ENCODE measurements at regions not wholly inside any gene's neighbourhood (a gene's known extent, or its start where the extent isn't known, plus 50 kb on each side); places are given as distances from the start of the nearest gene placed in this dataset.
"Not testable (repeated sequence)": the region's sequence is repeated elsewhere in the genome, so short reads cannot be mapped to it uniquely, and the experiment has no call there.

GRCh38 chr1:157317229-157317628 is 179.0 kb upstream of the ETV3 start:
- DNase-seq: not testable (repeated sequence)

- DNase-seq: no peak
Observed at GRCh38 chr1:157315544-157315943, 177.3 kb upstream of the ETV3 start.

- DNase-seq: no peak
Observed at GRCh38 chr1:157314408-157314807, 176.2 kb upstream of the ETV3 start.

- no peak for DNase-seq
Observed at GRCh38 chr1:157313240-157313807, 175.1 kb upstream of the ETV3 start.

- no peak for DNase-seq
Observed at GRCh38 chr1:157312082-157312812, 174.1 kb upstream of the ETV3 start.

GRCh38 chr1:157311730-157312081 is 173.5 kb upstream of the ETV3 start:
- no peak for DNase-seq

- DNase-seq: not testable (repeated sequence)
Observed at GRCh38 chr1:157310805-157311729, 172.9 kb upstream of the ETV3 start.

GRCh38 chr1:157310401-157310800 is 172.2 kb upstream of the ETV3 start:
- DNase-seq: no peak

- no peak for DNase-seq
Observed at GRCh38 chr1:157307491-157307890, 169.3 kb upstream of the ETV3 start.

- DNase-seq: no peak
Observed at GRCh38 chr1:157306896-157307295, 168.7 kb upstream of the ETV3 start.

GRCh38 chr1:157304271-157304670 is 166.1 kb upstream of the ETV3 start:
- no peak for DNase-seq

GRCh38 chr1:157302724-157303123 is 164.5 kb upstream of the ETV3 start:
- no peak for DNase-seq

GRCh38 chr1:157302199-157302497 is 164.0 kb upstream of the ETV3 start:
- no peak for DNase-seq

- DNase-seq: no peak
Observed at GRCh38 chr1:157301477-157302198, 163.4 kb upstream of the ETV3 start.

- not testable (repeated sequence) for DNase-seq
Observed at GRCh38 chr1:157294387-157295145, 156.4 kb upstream of the ETV3 start.

GRCh38 chr1:157292809-157293564 is 154.8 kb upstream of the ETV3 start:
- DNase-seq: no peak

GRCh38 chr1:157292302-157292701 is 154.1 kb upstream of the ETV3 start:
- DNase-seq: no peak

GRCh38 chr1:157291083-157291482 is 152.9 kb upstream of the ETV3 start:
- no peak for DNase-seq

- DNase-seq: no peak
Observed at GRCh38 chr1:157289424-157290105, 151.4 kb upstream of the ETV3 start.

- DNase-seq: no peak
Observed at GRCh38 chr1:157288996-157289395, 150.8 kb upstream of the ETV3 start.

- no peak for DNase-seq
Observed at GRCh38 chr1:157288492-157288891, 150.3 kb upstream of the ETV3 start.

Data from stimulated activated CD4-positive, alpha-beta T cell treated with anti-CD3 and anti-CD28 coated beads, Interleukin-15, amount 100 ng/mL, for 24 hours (primary cell).